HG03039 (cell line): ENCODE measurements at regions not wholly inside any gene's neighbourhood (a gene's known extent, or its start where the extent isn't known, plus 50 kb on each side); places are given as distances from the start of the nearest gene placed in this dataset.

Source experiments
- ATAC-seq: cut with Tn5 transposase; IDR thresholded peaks from one replicate; pipeline ENCODE4 v1.9.1; 2021; ENCODE audit warnings: mild to moderate bottlenecking, moderate library complexity; ENCODE audit not compliant: unreplicated experiment

DNA sequence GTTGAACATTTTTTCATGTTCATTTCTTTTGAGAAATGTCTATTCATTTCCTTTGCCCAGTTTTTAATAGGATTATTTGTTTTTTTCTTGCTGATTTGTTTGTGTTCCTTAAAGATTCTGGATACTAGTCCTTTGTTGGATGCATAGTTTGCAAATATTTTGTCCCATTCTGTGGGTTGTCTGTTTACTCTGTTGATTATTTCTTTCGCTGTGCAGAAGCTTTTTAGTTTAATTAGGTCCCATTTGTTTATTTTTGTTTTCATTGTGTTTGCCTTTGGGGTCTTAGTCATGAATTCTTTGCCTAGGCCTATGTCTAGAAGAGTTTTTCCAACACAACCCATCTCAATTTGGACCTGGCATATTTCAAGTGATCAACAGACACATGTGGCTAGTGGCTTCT lies 116.1 kb upstream of the GALNT2 start:
- no peak for ATAC-seq

DNA sequence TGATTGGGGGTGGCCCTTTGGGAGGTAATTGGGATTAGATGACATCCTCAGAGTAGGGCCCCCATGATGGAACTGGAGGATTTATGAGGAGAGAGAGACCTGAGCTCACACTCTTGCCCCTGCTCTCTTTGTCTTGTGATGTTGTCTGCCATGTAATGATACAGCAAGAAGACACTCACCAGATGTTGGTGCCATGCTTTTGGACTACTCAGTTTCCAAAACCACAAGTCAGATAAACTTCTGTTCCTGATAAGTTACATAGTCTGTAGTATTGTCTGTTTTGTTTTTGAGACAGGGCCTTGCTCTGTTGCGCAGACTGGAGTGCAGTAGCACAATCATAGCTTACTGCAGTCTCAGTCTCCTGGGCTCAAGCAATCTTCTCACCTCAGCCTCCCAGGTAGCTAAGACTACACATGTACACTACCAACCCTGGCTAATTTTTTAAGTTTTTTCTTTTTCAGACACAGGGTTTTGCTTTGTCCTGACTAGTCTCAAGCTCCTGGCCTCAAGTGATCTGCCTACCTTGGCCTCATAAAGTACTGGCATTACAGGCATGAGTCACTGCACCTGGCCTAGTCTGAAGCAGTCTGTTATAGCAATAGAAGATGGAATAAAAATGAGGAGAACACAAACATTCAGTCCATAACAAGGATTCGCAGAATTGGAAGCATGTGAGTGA lies 115.0 kb upstream of the GALNT2 start:
- no peak for ATAC-seq

DNA sequence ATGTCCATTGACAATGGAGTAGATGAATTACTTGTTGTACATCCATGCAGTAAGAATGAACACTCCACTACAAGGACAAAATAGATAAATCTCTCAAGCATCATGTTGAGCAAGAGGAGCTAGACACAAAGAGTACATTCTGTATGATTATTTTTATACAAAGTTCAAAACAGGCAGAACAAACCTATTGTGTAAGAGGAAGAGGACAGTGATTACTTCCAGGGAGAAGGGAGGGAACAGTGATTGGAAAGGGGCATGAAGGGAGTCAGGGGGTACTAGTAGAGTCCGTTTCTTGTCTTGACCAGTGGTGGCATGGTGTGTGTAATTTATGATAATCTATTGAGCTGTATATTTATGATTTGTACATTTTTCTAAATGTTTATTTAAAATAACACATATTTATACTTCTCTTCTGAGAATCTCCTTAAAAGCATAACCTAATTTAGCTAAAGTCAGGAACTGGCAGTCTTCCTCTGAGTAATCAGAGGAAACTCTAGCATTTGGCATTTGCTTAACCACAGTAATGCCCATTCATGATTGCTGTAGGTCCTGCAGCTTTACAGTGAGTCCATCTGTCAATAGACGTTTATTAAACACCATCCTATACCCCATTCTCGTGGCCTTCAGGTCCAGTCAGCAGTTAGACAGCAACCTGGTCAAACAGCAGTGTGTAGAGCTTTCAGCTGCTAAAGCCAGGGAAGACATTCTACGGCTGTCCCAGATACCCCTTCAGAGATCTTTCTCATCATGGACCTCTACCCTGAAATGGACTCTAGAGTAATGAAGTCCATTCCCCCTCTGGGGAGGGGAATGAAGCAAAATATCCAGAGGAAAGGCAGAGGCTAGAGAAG lies 114.1 kb upstream of the GALNT2 start:
- no peak for ATAC-seq

DNA sequence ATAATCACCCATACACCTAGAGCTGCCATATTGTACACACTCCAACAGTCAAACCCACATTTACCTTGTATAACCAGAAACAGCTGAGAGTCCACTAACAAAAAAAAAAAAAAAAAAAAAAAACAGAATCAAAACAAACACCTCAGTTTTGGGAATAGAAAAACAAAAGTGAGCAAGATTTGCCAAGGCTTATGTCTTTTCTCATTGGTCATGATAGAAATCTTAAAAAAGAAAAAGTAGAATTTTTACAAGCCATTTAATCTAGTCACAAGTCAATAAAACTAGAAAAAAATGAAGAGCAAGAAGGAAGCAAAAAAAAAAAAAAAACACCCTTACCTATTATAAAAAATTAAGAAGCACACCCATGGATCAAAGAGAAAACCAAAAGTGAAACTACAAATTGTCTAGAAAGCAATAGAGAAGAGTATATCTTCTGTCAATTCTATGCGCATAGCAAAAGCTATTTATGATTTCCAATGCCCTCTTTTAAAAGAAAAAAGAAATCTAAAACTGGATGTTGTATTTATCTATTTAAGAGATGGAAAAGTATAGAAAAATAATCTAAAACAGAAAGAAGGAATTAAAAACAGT lies 113.2 kb upstream of the GALNT2 start:
- no peak for ATAC-seq

DNA sequence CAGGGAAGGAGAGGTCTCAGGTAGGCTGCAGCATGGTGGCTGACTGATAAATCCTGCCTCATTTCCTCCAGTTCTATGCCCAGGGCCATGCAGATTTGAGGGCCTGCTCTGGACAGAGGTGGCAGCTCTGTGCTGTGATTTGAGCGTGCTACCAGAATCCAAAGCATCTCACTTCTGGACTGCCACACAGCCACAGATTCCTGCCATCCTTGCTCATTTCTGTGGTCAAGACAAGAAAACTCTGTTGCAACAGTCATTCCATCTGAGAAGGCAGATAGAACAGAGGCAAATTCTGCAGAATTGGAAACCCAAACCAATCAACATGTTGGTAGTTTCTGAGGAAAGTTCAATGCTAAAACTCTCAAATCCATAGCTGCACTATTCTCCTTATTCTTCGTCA lies 102.8 kb upstream of the GALNT2 start:
- no peak for ATAC-seq

DNA sequence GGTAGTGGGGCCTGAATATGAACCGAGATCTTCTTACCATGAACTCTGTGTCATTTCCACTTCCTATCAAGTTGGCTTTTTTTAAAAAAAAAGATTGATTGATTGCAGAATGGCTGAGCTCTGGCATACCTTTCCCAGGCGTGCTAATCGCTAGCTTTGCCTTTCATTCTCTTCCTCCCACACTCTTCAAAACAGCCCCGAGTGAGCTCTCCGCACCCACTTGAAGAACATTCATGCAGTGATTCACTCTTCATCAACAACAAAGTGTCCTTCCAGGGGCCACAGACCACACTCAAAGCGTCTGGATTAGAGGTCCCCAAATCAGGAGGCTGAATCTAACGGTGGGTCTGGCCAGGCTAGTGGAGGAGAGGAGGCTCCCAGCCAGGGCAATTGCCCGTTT lies 96.3 kb upstream of the GALNT2 start:
- no peak for ATAC-seq

DNA sequence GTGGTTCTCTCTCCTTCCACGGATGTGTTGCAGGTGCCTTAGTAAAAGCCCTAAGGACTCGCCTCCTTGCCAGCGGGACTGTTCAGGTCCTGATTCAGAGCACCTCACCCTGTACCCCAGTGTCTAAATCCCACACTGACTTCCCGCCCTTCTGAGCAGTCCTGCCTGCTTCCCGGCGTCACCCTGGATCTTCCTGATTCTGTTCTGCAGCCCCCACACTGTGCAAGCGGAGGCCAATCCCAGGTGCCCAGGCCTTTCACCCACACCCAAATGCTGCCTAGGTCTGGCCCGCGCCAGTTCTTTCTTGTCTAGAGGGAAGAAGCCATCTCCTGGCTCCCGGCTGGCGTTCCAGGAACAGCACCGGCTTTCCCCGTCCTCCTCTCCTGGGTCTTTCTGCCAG lies 95.9 kb upstream of the GALNT2 start:
- ATAC-seq = no peak

DNA sequence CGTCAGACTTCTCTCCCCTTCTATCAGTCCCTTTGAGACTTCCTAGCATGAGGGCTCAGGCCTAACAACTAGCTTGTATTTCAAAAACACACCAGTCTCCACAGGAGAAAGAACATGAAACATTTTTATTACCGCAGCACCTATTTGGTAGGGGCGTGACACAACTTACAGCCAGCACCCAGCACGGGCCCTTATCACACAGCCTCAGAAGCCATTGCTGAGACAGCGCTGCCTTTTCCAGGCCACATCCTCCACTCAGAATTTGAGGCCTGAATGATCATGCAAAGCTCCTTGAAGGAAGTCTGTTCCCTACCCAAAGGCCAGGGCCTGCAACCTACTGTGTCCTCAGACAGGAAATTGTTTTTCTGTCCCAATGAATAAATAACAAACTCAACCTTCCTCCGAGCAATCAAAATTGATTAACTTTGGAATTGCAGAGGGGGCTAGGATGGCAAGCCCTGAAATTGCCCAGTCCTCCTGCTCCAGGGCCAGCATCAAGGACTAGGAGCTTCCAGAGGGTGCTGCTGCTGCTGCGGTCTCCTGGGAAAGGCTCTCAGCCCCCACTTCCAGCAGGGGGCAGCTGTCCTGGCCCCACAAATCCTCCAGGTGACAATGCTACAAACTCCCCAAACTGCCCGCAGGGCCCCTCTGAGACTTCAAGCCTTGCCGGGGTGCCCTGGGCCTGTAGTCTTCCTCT lies 94.3 kb upstream of the GALNT2 start:
- no peak for ATAC-seq

DNA sequence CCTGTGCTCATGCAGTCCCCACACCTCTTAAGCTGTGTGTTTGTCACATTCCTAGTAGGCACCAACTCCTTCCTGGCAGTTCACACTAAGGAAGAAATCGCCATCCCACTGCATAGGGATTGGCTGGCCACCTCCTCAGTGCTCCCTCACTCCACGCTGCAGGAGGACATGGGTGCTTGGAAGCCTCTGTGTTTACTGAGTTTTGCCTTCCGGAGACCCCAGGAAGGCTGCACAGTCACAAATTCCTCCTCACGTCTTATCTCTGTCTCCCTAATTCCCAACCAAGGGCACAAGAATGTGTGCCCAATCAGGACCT lies 93.8 kb upstream of the GALNT2 start:
- ATAC-seq = no peak

DNA sequence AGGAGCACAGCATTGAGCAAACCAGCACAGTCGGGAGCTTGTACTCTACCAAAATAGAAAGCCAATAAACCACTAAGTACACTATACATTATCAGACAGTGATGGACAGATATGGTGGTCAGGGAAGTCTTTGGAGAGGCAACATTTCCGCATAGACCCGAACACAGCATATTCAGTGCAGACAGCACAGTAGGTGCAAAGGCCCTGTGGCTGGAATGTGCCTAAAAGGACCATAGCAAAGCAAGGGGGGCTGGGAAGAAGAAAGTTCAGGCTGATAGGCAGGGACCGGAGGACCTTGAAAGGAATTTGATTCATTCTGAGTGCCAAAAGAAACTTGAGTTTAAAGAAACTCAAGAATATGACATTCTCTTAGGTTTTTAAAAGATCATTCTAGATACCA lies 92.0 kb upstream of the GALNT2 start:
- no peak for ATAC-seq

DNA sequence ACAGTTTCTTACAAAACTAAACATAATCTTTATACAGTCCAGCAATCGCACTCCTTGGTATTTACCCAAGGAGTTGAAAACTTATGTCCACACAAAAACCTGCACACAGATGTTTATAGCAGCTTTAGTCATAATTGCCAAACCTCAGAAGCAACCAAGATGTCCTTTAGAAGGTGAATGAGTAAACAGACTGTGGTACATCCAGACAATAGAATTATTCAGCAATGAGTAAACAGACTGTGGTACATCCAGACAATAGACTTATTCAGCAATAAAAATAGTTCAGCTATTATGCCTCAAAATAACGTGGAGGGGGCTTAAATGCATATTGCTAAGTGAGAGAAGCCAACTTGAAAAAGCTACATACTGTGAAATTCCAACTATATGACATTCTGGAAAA lies 87.0 kb upstream of the GALNT2 start:
- ATAC-seq = no peak

DNA sequence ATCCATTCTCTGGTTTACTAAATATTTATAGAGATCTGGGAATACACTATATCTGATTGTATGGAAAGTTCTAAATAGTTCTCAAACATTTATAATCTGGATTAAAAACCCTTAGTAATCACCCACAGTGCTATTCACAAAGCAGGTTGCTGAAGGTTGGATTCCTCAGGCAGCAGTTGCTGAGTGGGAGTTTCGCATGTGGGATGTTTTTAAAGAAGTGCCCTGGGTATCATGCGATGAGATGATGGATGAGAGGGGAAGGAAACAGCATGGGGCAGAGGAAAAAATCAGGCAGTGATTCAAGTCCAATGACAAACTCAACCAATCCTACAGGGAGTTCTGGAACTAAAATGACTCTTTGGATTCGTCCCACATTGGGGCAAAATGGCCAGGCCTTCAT lies 85.3 kb upstream of the GALNT2 start:
- no peak for ATAC-seq

DNA sequence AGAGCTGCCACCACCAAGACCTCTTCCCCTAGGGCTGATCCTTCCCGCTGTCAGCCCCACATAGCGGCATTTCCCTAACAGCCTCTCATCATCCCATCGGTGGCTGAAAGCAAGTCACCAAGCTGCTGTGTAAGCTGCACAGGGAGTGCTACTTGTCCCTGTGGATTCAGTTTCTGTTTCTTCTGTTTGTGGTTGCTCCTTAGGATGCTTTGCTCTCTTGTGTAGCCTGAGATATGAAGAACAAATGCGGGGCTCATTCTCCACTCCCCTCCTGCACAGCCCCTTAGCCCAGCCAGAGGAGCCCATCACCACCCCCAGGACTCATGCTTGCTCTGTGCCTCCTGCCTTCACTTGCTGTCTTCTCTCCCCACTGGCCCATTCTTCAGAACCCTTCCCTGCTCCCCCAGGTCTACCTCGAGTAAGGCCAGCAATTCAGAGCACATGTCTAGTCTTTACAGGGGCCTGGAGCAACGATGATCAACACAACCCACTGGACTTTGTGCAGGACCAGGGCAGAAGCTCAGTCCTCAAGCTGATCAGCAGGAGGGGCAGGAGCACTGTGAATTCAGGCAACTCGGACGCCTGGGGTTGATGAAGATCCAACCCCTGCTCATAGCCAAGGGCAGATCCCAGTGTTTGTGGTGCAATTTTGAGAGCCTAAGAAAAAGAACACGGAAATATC lies 82.6 kb upstream of the GALNT2 start:
- ATAC-seq = no peak

DNA sequence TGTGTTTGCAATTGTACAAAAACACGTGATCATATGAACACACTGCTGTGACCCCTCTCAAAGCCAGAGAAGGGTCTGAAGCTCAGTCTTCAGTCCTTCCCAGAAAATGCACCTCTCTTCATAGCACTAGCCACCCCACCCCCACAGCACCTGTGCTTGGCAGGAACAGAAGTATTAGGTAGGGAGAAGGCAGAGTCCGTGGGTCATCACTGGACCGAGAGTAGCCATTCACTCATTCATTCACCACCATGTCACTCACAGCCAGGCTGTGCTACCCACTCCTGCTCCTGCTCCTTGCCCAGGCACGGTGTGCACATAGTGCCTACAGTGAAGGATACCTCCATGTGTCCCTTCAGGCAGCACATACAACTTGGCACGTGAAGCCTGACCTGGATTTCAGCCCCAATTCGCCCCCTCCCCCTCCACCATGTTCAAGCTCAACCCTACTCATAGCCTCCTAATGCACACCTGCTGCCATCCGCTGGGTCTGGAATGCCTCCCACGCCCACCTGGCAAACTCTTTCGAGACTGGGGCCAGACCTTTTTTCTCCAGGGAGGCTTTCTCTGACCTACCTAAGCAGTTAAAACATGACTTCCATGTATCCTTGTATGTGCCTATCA lies 81.9 kb upstream of the GALNT2 start:
- no peak for ATAC-seq

DNA sequence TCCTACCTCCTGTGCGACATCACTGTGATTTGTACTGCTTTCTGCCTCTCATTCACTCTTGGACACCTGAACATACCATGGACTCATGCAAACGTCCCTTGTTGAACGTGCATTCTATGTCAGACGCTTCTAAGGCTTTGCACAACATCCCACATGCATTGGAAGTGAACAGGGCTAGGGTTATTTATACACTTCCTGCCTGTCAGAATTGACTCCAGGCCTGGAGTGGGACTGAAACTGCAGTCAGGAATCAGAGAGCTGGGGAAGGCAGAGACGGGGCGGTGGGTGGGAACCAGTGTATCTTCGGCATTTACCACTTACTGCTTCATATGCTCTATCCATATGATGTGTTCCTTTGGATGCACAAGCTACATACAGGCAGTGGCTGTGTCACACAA lies 81.4 kb upstream of the GALNT2 start:
- no peak for ATAC-seq

DNA sequence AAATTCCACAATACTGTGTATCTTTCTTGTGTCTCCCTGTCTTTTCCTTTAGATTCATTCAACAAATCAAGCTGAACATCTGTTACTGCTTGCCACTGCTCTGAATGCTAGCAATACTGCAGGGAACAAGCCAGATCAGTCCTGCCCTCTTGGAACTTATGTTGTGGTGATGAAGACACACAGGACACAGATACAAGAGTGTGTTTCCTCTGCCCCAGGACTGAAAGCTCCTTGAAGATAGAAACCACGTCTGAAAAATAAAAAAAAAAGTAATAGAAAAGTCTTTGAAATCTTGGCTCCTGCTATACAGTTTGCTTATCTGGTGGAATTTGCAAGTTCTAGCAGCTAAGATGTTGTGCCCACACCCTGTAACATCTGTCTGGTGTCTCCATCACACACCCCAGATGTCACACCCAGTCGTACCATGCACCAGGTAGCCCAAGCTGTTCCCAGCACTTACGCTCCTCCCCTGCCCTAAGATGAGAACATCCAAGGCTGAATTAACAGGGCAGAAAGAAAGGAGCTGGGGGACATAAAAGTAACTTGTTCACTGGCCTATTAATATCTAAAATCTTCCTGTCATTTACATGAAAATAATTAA lies 80.2 kb upstream of the GALNT2 start:
- ATAC-seq = no peak

DNA sequence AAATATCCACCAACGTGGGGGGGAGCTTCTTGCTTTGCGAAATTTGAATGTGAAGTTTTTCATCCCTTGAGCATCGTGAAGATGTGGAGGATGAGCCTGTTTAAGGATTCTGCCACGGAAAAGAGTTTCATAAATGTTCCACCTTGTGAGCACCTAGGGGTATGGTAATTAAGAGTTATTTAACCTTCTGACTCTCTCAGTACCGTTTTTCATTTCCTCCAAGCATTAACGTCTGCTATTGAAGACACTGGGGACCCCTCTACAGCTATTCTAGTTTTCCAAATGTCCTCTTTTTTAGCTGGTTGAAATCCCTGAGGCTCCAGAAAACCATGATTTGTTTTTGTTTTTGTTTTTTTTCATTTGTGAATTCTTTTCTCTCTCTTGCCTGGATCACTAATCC lies 79.1 kb upstream of the GALNT2 start:
- ATAC-seq = no peak

DNA sequence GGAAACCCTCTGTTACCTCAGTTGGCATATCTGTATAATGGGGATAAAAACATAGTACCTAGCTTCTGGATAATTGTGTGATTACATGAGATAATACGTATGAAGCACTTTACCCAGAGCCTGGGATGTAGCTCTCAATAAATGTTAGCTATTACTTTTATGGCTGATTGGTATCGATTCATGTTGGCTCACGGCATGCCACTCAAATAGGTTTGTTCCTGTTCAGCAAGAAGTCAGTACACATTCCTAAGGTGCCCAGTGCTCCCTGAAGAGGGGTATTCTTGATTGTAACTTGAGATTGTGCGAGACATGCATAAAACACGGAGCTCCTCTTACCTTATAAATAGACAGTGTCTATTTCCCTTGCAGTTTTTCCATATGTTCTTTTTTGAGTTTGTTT lies 78.5 kb upstream of the GALNT2 start:
- no peak for ATAC-seq

DNA sequence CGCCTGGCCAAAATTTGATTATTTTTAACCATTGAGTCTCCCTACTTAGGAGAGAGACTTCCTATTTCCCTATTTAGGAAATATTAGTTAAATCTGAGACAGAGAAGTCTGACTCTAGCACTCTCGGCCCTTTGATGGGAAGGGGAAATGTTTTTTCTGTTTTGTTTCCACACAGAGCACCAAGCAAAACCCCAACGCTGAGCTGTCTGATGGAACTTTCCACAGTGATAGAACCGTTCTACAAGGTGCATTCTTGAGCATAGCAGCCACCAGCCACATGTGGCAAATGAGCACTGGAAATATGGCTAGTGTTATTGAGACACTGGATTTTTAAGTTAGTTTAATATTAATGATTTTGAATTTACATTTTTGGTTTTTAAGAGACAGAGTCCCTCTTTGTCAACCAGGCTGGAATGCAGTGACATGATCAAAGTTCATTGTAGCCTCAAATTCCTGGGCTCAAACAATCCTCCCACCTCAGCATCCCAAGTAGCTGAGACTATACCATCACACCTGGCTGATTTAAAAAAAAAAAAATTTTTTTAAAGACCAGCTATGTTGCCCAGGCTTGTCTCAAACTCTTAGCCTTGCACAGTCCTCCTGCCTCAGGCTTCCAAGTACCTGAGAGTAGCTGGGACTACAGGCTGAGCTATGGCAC lies 77.3 kb upstream of the GALNT2 start:
- ATAC-seq = no peak

DNA sequence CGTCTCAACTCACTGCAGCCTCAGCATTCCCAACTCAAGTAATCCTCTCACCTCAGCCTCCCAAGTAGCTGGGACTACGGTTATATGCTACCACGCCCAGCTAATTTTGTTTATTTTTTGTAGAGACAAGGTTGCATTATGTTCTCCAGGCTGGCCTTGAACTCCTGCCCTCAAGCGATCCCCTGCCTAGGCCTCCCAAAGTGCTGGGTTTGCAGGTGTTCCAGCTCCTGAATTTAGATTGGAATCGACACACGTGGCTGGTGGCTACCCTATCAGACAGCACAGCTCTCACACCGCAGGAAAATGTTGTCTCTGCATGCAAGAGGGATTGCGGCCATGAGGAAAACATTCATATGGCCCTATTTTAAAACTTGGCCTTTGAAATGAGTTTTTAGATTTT lies 76.7 kb upstream of the GALNT2 start:
- no peak for ATAC-seq
